AG04449 (cell line): ENCODE measurements at regions not wholly inside any gene's neighbourhood (a gene's known extent, or its start where the extent isn't known, plus 50 kb on each side); places are given as distances from the start of the nearest gene placed in this dataset.

Experiments
- CTCF ChIA-PET: fragments of 350-600 bp; formaldehyde crosslinking; extraction: SDS; loops from one replicate; lab custom pipeline; 2021; ENCODE audit warnings: antibody characterized with exemption; lab: Yijun Ruan, JAX
- POLR2A ChIA-PET: fragments of 400-600, 350-600 bp; formaldehyde crosslinking; extraction: SDS; loops from one replicate; lab custom pipeline; 2020; ENCODE audit warnings: antibody characterized with exemption, inconsistent platforms; lab: Yijun Ruan, JAX
- DNase-seq: peaks from one replicate; pipeline ENCODE4 v3.0.0-alpha.2; 2010; ENCODE audit warnings: low read depth, low spot score
- H3K4me3 ChIP-seq: 2 replicates; pipeline ENCODE4 v1.5.1; 2011; ENCODE audit warnings: low read depth, mild to moderate bottlenecking, control low read depth, low read length
- TF ChIP-seq, protein P1 (sequence below): IDR thresholded peaks from one replicate; pipeline ENCODE4 v1.5.1; 2011; ENCODE audit warnings: mild to moderate bottlenecking, moderate library complexity, low read length, control low read depth, inconsistent platforms; ENCODE audit not compliant: insufficient read depth; ENCODE audit errors: missing control alignments

DNA sequence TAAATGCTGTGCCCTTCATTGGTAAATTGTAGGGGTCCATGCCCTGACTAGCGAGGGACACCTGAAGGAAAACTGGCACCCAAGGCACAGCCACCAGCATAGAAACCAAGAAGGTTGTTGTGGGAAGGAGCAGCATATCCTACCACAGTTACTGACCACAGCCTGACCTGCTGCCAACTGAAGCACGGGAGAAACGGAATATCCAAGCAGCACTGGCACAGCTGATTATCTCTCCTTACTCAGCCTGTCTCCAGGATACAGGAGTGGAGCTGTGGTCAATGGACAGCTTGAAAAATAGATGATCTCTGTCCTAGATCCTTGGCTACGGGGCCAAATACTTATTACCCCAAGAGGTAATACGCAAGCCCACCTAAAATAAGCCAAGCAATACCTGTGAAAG, 164.5 kb downstream of the ATPSCKMT start:
- no peak overlapping the region for H3K4me3 ChIP-seq
- DNase-seq, result no peak
- TF ChIP-seq, protein P1, sequence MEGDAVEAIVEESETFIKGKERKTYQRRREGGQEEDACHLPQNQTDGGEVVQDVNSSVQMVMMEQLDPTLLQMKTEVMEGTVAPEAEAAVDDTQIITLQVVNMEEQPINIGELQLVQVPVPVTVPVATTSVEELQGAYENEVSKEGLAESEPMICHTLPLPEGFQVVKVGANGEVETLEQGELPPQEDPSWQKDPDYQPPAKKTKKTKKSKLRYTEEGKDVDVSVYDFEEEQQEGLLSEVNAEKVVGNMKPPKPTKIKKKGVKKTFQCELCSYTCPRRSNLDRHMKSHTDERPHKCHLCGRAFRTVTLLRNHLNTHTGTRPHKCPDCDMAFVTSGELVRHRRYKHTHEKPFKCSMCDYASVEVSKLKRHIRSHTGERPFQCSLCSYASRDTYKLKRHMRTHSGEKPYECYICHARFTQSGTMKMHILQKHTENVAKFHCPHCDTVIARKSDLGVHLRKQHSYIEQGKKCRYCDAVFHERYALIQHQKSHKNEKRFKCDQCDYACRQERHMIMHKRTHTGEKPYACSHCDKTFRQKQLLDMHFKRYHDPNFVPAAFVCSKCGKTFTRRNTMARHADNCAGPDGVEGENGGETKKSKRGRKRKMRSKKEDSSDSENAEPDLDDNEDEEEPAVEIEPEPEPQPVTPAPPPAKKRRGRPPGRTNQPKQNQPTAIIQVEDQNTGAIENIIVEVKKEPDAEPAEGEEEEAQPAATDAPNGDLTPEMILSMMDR, result no peak
- CTCF ChIA-PET, result interaction anchor here (2.1 kb wide), 1 partner anchor 26 kb away, joined by 6 read pairs; no protein-coding TSS in a partner anchor
- POLR2A ChIA-PET, result no interaction called here

DNA sequence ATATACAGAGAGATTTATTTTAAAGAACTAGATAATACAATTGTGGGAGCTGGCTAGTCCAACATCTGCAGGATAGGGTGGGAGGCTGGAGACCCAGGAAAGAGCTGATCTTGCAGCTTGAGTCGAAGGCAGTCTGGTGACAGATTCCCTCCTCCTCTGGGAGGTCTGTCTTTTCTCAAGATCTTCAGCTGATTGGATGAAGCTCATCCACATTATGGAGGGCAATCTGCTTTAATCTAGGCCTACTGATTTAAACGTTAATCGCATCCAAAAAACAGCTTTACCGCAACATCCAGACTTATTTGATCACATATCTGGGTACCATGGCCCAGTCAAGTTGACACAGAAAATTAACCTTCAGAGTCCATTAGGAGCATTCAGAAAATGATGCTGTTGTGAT, 168.1 kb downstream of the ATPSCKMT start:
- TF ChIP-seq, protein P1, result no peak
- CTCF ChIA-PET, result interaction anchor here (1.0 kb wide), 1 partner anchor 16 kb away, joined by 3 read pairs; no protein-coding TSS in a partner anchor
- H3K4me3 ChIP-seq, result no peak overlapping the region
- POLR2A ChIA-PET, result no interaction called here
- no peak for DNase-seq

DNA sequence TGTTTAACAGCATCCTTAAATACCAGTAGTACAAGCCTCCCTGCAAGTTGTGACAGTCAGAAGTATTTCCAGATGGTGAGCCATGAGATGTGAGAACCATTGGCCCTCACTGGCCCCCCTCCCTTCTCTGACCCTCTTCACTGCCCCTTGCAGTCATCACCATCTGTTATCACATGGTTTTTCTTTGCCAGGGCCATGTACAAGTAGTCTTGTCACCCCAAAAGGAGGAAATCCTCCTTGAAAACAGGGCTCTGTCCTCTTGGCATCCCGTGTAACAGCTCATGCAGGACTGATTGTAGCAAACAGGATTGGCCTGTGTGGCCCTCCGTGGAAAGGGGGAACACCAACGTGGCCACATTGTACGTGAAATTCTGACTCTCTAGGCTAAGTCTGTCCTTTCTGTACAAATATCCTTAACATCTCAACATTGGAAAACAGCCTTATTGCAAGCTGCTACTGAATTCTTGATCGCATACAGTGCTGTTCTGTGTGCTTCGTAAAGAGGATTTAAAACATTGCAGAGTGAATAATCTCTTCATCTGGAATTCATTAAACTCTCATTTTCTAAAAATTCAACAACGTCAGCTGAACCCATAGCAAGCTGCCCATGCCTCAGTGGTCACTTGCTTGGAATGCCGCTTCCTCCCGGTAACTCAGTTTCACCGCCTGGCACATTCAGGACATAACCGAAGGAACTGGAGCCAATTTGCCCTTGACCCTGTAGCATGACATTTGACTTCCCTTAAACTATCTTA, 171.7 kb downstream of the ATPSCKMT start:
- ChIA-PET CTCF (interaction anchor here (1.1 kb wide), 1 partner anchor 47 kb away, joined by 3 read pairs; no protein-coding TSS in a partner anchor), POLR2A (interaction anchor here (0.7 to 1.5 kb wide), 3 partner anchors 21 to 531 kb away, joined by 3 read pairs; no protein-coding TSS in a partner anchor)
- peak overlapping the region; percentile 12 for H3K4me3 ChIP-seq
- TF ChIP-seq, protein P1, result no peak
- DNase-seq, result peak; percentile 87

DNA sequence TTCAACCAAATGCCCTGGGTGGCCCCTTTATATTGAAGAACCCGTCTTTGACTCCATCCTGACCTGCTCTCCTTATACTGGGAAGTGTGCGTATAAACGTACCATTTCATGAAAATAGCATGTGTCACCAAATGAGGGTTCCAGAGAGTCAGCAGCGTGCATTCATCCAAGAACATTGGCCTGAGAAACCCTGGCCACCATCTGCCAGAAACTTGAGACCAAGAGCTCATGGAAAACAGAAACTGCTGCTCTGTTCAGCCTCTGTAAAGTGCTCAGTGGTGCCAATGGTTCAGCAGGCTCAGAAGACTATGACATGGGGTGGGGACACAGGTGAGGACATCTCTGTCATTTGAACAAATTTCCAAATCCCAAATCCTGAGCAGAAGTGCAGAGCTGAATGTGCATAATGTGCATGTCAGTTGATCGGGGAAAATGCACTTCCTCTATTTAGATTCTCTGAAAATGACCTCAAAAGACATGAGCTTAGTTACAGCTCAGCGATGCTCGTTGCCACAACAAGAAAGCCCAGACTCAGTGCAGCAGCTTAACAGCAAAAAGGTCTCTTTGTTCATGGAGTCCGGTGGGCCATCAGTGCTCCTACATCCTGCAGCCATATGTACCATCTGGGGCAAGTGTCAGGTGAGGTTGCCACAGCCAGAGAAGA, 176.1 kb downstream of the ATPSCKMT start:
- CTCF ChIA-PET, result interaction anchor here (0.9 to 1.6 kb wide), 2 partner anchors 9 to 18 kb away, joined by 4 to 5 read pairs; no protein-coding TSS in a partner anchor
- no peak for DNase-seq
- no peak overlapping the region for H3K4me3 ChIP-seq
- POLR2A ChIA-PET, result no interaction called here
- TF ChIP-seq, protein P1, result no peak

DNA sequence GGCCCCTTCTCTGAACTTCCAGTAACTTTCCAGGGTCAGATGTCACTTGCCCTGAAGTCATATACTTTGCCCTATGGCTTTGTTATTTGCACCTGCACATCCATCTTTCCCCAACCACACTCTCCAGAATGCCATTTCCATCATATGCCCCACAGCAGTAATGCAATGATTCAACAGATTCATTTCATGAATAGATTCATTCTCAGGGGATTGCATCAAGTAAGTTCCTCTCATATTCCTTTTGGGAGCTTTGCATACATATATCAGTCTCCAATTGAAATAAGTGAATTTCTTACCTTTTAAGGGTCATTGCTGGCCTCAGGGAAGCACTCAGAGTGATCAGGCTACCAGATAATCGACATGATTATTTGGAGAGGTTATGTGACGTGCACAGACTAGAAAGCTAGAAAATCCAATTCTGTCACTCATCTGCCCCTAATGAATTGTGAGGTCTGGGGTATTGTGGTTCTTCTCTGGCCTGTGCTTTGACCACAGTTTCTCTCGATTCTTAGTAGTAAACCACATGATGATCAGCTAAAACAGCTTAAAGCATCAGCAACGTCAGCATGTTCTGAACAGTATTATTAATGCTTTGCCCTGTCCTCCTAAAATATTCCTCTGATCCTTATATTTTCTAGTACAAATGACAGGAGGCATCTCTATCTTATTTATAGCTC, 179.9 kb downstream of the ATPSCKMT start:
- ChIA-PET CTCF (no interaction called here), POLR2A (no interaction called here)
- DNase-seq, result no peak
- H3K4me3 ChIP-seq, result no peak overlapping the region
- TF ChIP-seq, protein P1, result no peak

DNA sequence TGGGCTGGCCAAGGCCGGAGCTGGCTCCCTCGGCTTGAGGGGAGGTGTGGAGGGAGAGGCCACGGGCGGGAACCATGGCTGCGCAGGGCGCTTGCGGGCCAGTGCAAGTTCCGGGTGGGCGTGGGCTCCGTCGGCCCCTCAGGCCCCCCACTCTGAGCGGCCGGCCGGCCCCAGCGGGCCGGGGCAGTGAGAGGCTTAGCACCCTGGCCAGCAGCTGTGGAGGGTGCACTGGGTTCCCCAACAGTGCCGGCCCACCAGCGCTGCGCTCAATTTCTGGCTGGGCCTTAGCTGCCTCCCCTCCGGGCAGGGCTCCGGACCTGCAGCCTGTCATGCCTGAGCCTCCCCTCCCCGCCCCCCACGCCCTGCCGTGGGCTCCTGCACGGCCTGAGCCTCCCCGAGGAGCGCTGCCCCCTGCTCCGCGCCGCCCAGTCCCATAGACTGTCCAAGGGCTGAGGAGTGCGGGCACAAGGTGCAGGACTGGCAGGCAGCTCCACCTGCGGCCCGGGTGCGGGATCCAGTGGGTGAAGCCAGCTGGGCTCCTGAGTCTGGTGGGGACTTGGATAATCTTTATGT, 184.2 kb downstream of the ATPSCKMT start:
- H3K4me3 ChIP-seq, result no peak overlapping the region
- ChIA-PET POLR2A (no interaction called here), CTCF (interaction anchor here (1.1 kb wide), 1 partner anchor 11 kb away, joined by 3 read pairs; no protein-coding TSS in a partner anchor)
- no peak for DNase-seq
- TF ChIP-seq, protein P1, result no peak
